ES-I3 (cell line): ENCODE measurements at regions not wholly inside any gene's neighbourhood (a gene's known extent, or its start where the extent isn't known, plus 50 kb on each side); places are given as distances from the start of the nearest gene placed in this dataset.
"Not testable (repeated sequence)": the region's sequence is repeated elsewhere in the genome, so short reads cannot be mapped to it uniquely, and the experiment has no call there.

ENCODE experiments used
- H3K36me3 ChIP-seq: 2 replicates; pipeline ENCODE4 v1.6.1; 2013; ENCODE audit warnings: mild to moderate bottlenecking, low read length, control low read depth, moderate library complexity; ENCODE audit not compliant: insufficient read depth
- H3K4me1 ChIP-seq: 2 replicates; pipeline ENCODE4 v1.6.1; 2013; ENCODE audit warnings: mild to moderate bottlenecking, control low read depth, low read length; ENCODE audit not compliant: insufficient read depth
- H3K9ac ChIP-seq: 2 replicates; pipeline ENCODE4 v1.6.1; 2013; ENCODE audit warnings: low read depth, mild to moderate bottlenecking, low read length, moderate library complexity
- H3K9me3 ChIP-seq: 2 replicates; pipeline ENCODE4 v1.6.1; 2013; ENCODE audit warnings: mild to moderate bottlenecking, low read length, moderate library complexity; ENCODE audit not compliant: control insufficient read depth, insufficient read depth

DNA sequence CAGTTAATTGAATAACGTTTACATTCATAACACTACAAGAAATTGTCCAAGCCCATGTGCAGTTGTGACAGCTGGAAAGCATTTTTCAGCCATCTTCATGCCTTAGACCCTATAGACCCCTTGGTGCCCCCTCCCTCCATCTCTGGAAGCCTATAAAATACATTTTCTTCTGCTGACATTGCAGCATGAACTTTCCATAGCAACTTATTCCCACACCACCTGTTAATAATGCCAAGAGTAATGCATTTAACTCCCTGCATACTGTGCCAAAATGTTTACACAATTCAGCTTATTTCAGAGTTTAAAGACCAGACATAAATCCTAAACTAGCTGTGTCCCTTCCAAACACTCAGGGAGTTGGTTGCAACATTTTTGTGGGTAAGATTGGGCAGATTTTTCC is 143.0 kb upstream of the ARHGAP20 start:
- Histone ChIP-seq H3K4me1 (no peaks in the 10 kb centered on the region), H3K36me3 (no peaks in the 10 kb centered on the region), H3K9me3 (no peaks in the 10 kb centered on the region), H3K9ac (no peak overlapping the region)

DNA sequence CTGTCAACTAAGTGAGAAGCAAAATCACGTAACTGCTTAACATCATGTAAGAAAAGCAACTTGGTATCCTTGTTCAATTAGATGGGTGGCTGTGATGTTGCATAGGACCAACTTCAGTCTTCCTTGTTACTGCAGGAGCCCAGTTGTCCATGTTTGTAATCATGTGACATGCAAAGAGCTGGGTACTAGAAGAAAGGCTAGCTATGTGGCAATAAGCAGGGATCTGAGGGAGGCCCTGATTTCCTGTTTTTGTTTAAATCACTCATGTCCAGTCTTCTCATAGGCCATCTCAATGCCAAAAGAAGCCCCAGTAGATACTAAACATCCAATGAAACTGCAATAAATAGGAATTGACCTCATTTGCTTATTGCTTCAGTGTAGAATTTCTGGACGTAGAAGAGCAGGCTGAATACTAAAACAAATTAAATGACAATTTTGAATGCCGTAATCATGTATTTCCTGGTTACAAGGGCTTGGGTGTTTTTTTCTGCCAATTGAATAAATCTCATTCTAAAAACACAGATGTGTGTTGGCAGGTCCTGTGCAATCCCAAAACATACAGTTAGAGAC is 140.8 kb upstream of the ARHGAP20 start:
- Histone ChIP-seq H3K9me3 (no peaks in the 10 kb centered on the region), H3K9ac (no peak overlapping the region)

GRCh38 chr11:110850846-110851245 is 138.6 kb upstream of the ARHGAP20 start:
- Histone ChIP-seq H3K9ac (no peak overlapping the region), H3K9me3 (no peaks in the 10 kb centered on the region), H3K36me3 (no peaks in the 10 kb centered on the region), H3K4me1 (no peaks in the 10 kb centered on the region)

More for the DNA sequence above, 140.8 kb upstream of the ARHGAP20 start:
- Histone ChIP-seq H3K36me3 (no peaks in the 10 kb centered on the region), H3K4me1 (no peaks in the 10 kb centered on the region)

- not testable (repeated sequence) for H3K9me3 ChIP-seq, H3K36me3 ChIP-seq, H3K9ac ChIP-seq, H3K4me1 ChIP-seq
Measured at GRCh38 chr11:110843053-110843452, 130.8 kb upstream of the ARHGAP20 start.

DNA sequence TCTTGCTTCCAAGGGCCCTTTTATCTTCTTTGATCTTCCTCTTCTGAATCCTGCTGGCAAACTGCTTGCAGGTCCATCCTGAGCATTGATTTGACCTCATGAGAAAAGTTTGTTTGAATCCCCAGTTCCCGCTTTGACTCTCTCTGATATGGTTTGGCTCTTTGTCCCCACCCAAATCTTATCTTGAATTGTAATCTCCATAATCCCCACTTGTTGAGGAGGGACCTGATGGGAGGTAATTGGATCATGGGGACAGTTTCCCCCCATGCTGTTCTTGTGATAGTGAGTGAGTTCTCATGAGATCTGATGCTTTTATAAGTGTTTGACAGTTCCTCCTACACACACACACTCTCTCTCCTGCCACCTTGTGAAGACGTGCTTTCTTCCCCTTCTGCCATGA is 126.6 kb upstream of the ARHGAP20 start:
- no peak overlapping the region for H3K9ac ChIP-seq
- no peaks in the 10 kb centered on the region for H3K4me1 ChIP-seq
- H3K36me3 ChIP-seq, result no peaks in the 10 kb centered on the region
- H3K9me3 ChIP-seq, result no peaks in the 10 kb centered on the region

DNA sequence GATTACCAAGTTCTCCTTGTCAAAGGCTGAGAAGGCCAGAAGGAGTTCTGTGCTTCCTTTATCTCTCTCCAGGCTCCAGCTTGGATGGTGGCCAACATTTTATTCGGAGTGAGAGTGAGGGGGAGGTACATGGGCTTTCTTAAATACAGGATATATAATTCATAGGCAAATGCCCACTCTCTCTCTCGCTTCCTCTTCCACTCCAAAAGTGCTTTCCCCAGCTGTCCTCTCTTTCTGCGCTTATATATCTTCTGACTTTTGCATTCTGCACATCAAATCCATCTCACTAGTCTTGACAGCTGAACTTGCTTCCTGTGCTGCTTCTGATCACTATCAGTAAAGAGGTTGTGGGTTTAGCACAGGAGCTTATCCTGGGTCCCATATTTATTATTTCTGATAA is 125.4 kb upstream of the ARHGAP20 start:
- Histone ChIP-seq H3K4me1 (no peaks in the 10 kb centered on the region), H3K9me3 (no peaks in the 10 kb centered on the region), H3K36me3 (no peaks in the 10 kb centered on the region), H3K9ac (no peak overlapping the region)

- no peak overlapping the region for H3K9ac ChIP-seq
- no peaks in the 10 kb centered on the region for H3K4me1 ChIP-seq
- no peaks in the 10 kb centered on the region for H3K9me3 ChIP-seq
- no peaks in the 10 kb centered on the region for H3K36me3 ChIP-seq
Measured at GRCh38 chr11:110835106-110835505, 122.9 kb upstream of the ARHGAP20 start.

DNA sequence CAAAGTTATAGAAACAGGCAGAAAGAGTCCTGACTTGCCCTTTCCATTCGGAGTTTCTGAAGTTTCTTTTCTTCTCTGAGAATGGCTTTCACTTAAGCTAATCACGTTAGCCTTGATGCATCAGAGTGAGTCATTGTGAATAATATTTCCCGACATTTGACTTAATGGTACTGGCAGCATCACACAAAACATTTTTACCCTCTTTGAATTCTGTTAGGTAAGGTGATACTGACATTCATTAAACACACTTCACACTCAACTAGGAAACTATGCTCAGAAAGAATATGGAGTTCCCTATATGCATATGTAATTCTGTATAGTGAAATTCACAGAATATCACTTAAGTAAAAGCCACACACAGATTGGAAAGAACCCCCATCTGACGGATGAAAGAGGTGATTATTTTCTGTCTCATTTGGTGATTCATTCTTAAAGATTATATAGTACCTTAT is 120.8 kb upstream of the ARHGAP20 start:
- H3K4me1 ChIP-seq, result no peaks in the 10 kb centered on the region
- H3K36me3 ChIP-seq, result no peaks in the 10 kb centered on the region
- no peaks in the 10 kb centered on the region for H3K9me3 ChIP-seq
- no peak overlapping the region for H3K9ac ChIP-seq

DNA sequence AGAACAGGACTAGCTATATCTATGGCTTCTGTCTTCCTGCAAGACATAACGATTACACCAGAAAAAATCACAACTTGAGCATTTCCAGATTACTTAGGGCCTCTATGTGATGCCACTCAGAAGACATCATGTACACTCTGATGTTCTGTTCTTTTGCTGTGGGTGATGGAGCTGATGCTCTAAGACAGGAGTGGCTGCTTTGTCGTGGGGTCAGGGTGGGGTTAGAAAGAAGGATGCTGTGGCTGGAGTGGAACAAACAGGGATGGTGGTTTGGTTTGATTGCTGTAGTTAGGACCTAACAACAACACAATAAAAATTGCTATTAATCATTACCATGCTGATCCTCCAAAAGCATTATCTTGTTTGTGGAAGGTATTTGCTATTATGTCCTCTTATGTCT is 120.3 kb upstream of the ARHGAP20 start:
- H3K4me1 ChIP-seq, result no peaks in the 10 kb centered on the region
- H3K36me3 ChIP-seq, result no peaks in the 10 kb centered on the region
- H3K9me3 ChIP-seq, result no peaks in the 10 kb centered on the region
- H3K9ac ChIP-seq, result no peak overlapping the region

- no peaks in the 10 kb centered on the region for H3K4me1 ChIP-seq
- no peak overlapping the region for H3K9ac ChIP-seq
- no peaks in the 10 kb centered on the region for H3K9me3 ChIP-seq
- H3K36me3 ChIP-seq, result no peaks in the 10 kb centered on the region
Measured at GRCh38 chr11:110832080-110832479, 119.8 kb upstream of the ARHGAP20 start.

DNA sequence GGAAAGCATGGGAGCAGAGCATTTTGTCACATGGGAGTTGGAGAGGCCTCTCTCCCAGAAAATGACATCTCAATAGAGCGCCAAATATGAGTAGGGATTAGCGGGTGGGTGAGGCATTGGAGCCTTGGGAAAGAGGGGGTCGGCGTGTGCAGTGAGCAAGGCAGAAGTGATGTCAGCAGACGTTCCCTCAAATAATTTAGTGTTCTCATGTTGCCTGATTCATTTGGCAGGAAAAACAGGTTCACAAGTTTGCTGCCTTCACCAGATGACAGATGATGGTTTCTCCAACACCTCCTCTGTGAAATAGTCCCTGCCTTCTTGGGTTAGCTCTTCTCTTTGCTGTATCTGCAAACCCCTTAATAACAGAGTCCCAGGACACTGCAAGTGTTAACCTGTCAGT is 118.5 kb upstream of the ARHGAP20 start:
- Histone ChIP-seq H3K36me3 (no peaks in the 10 kb centered on the region), H3K9ac (no peak overlapping the region), H3K9me3 (no peaks in the 10 kb centered on the region), H3K4me1 (no peaks in the 10 kb centered on the region)

DNA sequence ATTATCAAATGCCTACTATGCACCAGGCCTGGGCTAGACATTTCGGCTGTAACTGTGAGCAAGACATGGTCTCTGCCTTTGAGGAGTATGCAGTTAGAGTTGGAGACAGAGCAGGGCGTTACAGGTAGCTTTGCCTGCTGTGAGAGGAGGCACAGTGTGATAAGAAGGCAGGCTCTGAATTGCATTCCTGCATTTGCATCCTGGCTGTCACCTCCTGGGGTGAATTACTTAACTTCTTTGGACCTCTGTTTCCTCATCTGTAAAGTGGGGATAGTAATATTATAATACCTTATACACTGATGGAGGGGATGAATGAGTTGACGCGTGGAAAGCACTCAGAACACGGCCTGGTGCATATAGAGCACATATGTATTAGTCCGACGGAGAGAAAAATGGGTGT is 118.1 kb upstream of the ARHGAP20 start:
- H3K4me1 ChIP-seq, result no peaks in the 10 kb centered on the region
- H3K9ac ChIP-seq, result no peak overlapping the region
- H3K9me3 ChIP-seq, result no peaks in the 10 kb centered on the region
- H3K36me3 ChIP-seq, result no peaks in the 10 kb centered on the region

DNA sequence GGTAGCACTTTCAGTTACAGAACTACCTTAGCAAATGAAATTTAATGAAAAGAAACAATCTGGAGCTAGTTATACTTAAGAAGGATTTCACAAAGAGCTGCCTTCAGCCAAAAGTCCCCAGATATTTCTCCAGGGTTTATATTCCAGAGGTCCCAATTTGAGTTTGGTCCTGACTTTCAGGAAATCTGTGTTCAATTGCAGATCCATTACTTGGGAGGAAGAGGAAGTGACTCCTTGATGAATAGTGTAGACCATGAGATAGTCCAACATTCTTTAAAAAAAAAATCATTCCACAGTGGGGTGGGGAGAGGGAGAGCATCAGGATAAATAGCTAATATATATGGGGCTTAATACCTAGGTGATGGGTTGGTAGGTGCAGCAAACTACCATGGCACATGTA is 117.6 kb upstream of the ARHGAP20 start:
- H3K36me3 ChIP-seq, result no peaks in the 10 kb centered on the region
- H3K9ac ChIP-seq, result no peak overlapping the region
- H3K9me3 ChIP-seq, result no peaks in the 10 kb centered on the region
- H3K4me1 ChIP-seq, result no peaks in the 10 kb centered on the region

- Histone ChIP-seq H3K9ac (no peak overlapping the region), H3K9me3 (no peaks in the 10 kb centered on the region), H3K4me1 (no peaks in the 10 kb centered on the region)
Measured at GRCh38 chr11:110828086-110828485, 115.8 kb upstream of the ARHGAP20 start.

GRCh38 chr11:110827276-110827675 is 115.0 kb upstream of the ARHGAP20 start:
- no peak overlapping the region for H3K9ac ChIP-seq
- no peaks in the 10 kb centered on the region for H3K4me1 ChIP-seq
- H3K36me3 ChIP-seq, result no peaks in the 10 kb centered on the region
- H3K9me3 ChIP-seq, result no peaks in the 10 kb centered on the region

More at GRCh38 chr11:110828086-110828485, 115.8 kb upstream of the ARHGAP20 start:
- no peaks in the 10 kb centered on the region for H3K36me3 ChIP-seq
